NCI-H446 (cell line): ENCODE measurements at regions not wholly inside any gene's neighbourhood (a gene's known extent, or its start where the extent isn't known, plus 50 kb on each side); places are given as distances from the start of the nearest gene placed in this dataset.
"Not testable (repeated sequence)": the region's sequence is repeated elsewhere in the genome, so short reads cannot be mapped to it uniquely, and the experiment has no call there.

ENCODE experiments used
- DNase-seq, 2 experiments: peaks; one replicate each; lab custom pipeline; 2025; lab: John Stamatoyannopoulos, UW

GRCh38 chr10:33101392-33101787, 143.4 kb upstream of the ITGB1 start:
- DNase-seq, result no peak

DNA sequence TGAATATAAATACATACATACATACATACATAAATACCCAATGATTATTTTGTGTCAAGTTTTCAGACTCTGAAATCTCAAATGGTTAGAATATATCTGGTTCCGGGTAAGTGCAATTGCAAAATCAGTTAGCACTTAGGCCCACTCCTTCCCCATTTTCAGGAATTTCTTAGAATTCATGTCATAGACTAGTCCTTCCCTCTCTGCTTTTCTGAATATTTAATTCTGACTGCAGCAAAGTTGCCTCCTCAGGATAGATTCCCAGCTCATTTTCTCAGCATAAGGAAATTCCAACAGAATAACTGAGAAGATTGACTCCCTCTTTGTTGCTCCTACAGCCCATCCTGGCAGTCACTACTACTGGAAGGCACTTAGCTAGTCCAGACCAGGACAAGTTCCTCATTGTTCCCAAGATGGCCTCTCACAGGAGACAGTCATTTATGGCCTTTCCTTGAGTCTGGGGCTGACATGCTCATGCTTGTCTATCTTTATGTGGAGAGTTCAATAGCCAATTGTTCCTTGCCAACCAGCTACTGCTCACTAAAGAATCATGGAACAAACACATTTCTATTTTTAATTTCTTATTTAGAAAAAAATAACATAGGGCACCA, 142.9 kb upstream of the ITGB1 start:
- no peak for DNase-seq

- DNase-seq, result no peak
Measured at GRCh38 chr10:33099748-33100147, 141.7 kb upstream of the ITGB1 start.

GRCh38 chr10:33098951-33099663, 141.1 kb upstream of the ITGB1 start:
- no peak for DNase-seq

- DNase-seq, result no peak
Measured at GRCh38 chr10:33095867-33096815, 138.1 kb upstream of the ITGB1 start.

DNA sequence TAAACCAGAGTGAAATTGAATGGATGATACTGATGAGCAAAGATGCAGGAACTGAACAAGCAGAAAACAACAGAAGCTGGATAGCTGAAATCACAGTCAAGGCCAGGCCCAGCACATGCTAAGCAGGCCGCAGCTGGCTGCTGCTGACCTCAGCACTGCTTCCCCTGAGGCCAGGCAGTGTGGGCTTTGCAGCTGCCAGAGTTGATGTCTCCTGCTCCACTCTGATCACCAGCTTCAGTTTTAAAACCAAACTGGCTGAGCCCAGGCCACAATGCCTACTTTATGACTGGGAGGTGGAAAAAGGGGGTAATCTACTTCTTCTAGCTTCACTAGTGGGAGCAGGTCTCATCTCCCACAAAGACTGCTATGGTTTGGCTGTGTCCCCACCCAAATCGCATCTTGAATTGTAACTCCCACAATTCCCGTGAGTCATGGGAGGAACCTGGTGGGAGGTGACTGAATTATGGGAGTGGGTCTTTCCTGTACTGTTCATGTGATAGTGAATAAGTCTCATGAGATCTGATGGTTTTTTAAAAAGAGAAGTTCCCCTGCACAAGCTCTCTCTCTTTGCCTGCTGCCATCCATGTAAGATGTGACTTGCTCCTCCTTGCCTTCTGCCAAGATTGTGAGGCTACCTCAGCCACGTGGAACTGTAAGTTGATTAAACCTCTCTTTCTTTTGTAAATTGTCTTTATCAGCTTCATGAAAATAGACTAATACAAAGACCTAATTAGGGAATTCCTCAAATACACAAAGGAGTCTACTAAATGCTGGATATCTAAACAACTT, 136.4 kb upstream of the ITGB1 start:
- DNase-seq, result no peak

- no peak for DNase-seq
Measured at GRCh38 chr10:33093362-33093761, 135.3 kb upstream of the ITGB1 start.

DNA sequence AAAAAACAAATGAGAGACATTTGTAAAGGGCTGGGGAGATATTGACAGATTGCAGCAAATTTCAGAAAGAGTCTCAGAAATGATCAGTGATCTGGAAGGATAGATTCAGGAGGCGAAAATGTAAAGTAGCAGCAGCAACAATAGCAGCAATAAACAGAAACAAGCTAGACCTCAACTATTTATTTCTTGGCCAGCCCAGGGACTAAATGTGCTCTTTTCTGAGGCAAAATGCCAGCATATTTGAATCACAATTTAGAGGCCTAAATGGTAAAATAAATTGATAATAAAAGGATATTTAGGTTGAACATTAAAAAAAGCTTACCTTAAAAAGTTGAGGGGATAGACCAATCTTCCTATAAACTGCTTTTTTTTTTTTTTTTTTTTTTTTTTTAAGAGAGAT, 134.6 kb upstream of the ITGB1 start:
- DNase-seq, result no peak

- DNase-seq, result no peak
Measured at GRCh38 chr10:33091201-33091600, 133.2 kb upstream of the ITGB1 start.

GRCh38 chr10:33088990-33089389, 131.0 kb upstream of the ITGB1 start:
- no peak for DNase-seq

GRCh38 chr10:33087922-33088321, 129.9 kb upstream of the ITGB1 start:
- no peak for DNase-seq

DNA sequence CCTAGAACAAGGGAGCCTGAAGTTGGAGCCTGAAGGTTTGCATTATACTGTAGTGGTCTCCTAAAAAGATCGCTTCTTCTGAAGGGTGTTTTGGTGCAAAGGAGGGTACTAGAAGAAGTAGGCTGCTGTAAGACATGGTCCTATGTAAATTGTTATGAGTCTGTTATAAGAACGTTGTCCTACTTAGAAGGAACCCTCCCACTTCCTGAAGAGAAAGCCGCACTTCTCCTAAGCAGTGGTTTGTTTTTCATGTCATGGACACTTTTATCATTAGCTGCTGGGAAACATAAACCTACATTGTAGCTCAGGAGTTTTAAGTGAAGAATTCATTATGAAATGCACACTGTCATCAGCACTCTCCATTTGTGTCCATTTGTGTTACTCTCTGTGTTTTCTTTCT, 129.1 kb upstream of the ITGB1 start:
- no peak for DNase-seq

- DNase-seq, result no peak
Measured at GRCh38 chr10:33086100-33086499, 128.1 kb upstream of the ITGB1 start.

DNA sequence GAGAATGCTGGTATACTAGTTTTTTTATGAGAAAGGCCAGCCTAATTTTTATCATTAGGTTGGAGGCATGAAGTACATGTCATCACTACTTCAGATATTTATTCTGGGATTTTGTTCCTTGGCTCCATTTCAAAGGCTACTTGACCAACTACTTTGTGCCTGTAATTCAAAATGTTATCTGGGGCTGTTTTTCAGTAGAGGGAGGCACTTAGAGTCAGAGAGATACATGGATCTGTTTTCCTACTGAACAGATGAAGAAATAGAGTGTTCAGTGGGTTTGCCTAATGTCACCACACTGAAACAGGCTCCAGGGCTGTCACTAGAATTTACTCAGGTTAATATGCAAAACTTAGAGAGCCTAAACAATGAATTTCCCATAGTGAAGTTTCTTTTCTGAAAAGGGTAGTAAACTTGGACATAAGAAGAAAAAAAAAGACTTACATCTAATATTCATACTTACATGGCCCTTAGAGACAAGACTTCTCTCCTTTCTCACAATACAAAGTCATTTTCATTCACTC, 127.3 kb upstream of the ITGB1 start:
- no peak for DNase-seq

- DNase-seq, result no peak
Measured at GRCh38 chr10:33084453-33084852, 126.4 kb upstream of the ITGB1 start.

DNA sequence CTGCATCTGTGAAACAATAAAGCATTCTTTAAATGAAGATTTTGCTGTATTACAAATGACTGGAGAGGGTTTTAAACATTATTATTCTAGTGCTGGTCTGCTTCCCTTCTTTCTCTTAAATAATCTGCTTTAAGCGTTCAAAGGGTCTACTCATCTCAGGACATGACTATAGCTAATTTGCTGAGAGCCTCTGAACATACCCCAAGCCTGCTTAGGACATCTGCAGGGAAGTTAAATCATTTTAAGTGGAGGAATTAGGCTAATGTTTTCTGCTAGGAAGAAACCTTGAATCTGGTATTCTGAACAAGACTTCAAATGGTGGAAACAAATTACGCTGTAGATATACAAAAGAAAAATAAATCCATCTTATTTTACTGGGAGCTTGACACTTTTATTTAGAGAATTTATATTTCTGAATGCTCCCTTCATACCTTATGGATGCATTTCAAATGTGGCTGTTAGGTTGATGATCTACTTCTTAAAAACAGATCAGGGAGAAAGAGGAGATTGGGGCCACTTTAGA, 124.4 kb upstream of the ITGB1 start:
- DNase-seq, result no peak

DNA sequence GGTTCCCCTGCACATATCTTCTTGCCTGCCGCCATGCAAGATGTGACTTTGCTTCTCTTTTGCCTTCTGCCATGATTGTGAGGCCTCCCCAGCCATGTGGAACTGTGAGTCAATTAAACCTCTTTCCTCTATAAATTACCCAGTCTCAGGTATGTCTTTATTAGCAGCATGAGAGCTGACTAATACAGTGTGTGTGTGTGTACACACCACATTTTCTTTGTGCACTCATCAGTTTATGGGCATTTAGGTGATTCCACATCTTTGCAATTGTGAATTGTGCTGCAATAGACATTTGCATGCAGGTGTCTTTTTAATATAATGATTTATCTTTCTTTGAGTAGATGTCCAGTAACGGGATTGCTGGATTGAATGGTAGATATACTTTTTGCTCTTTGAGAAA, 122.4 kb upstream of the ITGB1 start:
- not testable (repeated sequence) for DNase-seq

- DNase-seq, result no peak
Measured at GRCh38 chr10:33074443-33074842, 116.4 kb upstream of the ITGB1 start.

GRCh38 chr10:33073641-33074415, 115.8 kb upstream of the ITGB1 start:
- DNase-seq, result no peak

GRCh38 chr10:33071857-33072256, 113.8 kb upstream of the ITGB1 start:
- DNase-seq, result no peak

- DNase-seq, result no peak
Measured at GRCh38 chr10:33070101-33070500, 112.1 kb upstream of the ITGB1 start.
